ENCODE measurements at regions not wholly inside any gene's neighbourhood (a gene's known extent, or its start where the extent isn't known, plus 50 kb on each side); places are given as distances from the start of the nearest gene placed in this dataset.

GRCh38 chr3:152550284-152550683 lies 281.6 kb downstream of the MBNL1 start (continued):
- TF ChIP-seq C11orf30 (IDR thresholded peaks at IDR 0.05; ENCODE audit: low read depth) (peak; percentile 51), YY1 (IDR thresholded peaks at IDR 0.05; ENCODE audit: borderline replicate concordance in 1 of 3, control insufficient read depth in 1 of 3, extremely low read depth in 1 of 3, insufficient read depth in 3 of 3, insufficient read length in 1 of 3, insufficient replicate concordance in 2 of 3, low read depth in 1 of 3, low read length in 2 of 3) (no peak), SIX5 (IDR thresholded peaks at IDR 0.05; ENCODE audit: borderline replicate concordance in 1 of 2, insufficient read depth in 1 of 2, low read depth in 1 of 2, low read length in 2 of 2) (no peak), ELF1 (tag; IDR thresholded peaks at IDR 0.05) (no peak)

DNA sequence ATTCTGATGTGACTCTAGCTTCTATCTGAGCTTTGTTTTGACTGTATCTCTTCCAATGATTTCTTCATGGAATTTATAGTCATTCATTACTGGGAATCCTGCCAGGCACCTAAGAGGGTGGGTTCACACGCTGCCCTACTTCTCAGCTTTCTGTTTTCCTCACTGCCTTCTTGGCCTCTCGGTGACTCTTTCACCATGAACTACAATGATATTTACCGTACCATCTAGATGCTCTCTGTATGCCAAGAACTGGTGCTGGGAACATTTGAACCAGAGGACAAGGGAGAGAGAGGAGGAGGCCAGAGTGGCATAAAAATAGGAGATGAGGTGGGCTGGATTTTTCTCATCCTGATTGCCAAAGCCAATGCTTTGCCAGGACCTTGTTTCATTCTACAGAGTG lies 280.0 kb upstream of the P2RY1 start:
- ATAC-seq: no peak
- Histone ChIP-seq H3K4me1 (replicated peaks in 1 of 2; ENCODE audit: control insufficient read depth in 2 of 2, insufficient read depth in 2 of 2, low read length in 2 of 2) (no peaks in the 10 kb centered on the region; a peak in 1 of 5 replicates), H3K27ac (ENCODE audit: extremely low read depth, low read depth, low read length) (no peak overlapping the region), H3K9me1 (ENCODE audit: control insufficient read depth, insufficient read depth, low read length) (no peaks in the 10 kb centered on the region), H3K36me3 (ENCODE audit: control insufficient read depth, insufficient read depth, low read length) (no peaks in the 10 kb centered on the region), H3K9ac (ENCODE audit: insufficient read depth in 1 of 2, low read depth in 2 of 2, low read length in 2 of 2) (no peak overlapping the region), H4K20me1 (replicated peaks; ENCODE audit: control insufficient read depth, insufficient read depth, low read length) (no peaks in the 10 kb centered on the region), H3K9me3 (replicated peaks; ENCODE audit: control insufficient read depth, insufficient read depth, low read depth, low read length) (no peaks in the 10 kb centered on the region), H2AFZ (ENCODE audit: low read depth, low read length) (no peak overlapping the region), H3K4me2 (ENCODE audit: insufficient read depth, low read length) (no peak overlapping the region), H3K79me2 (ENCODE audit: control insufficient read depth, insufficient read depth, low read length) (no peaks in the 10 kb centered on the region), H3K4me3 (no peak overlapping the region), H3K27me3 (ENCODE audit: control insufficient read depth in 2 of 2, insufficient read depth in 2 of 2, low read length in 2 of 2) (no peaks in the 10 kb centered on the region)
- intact Hi-C loops (cut with micrococcal nuclease) (no loop called here), in situ Hi-C loops (cut with MboI) (no loop called here)
- POLR2A ChIA-PET: interaction anchor here (1.6 kb wide), 1 partner anchor 21 kb away, joined by 3 read pairs; no protein-coding TSS in a partner anchor
- no TSS peak for BruUV-seq (replicated peaks)
- FAIRE-seq: no peak
- 15% methylated on average over 3 of the region's 3 CpGs for WGBS (ENCODE audit: insufficient coverage, low coverage, missing lambda C conversion rate)
- CTCF ChIA-PET (ENCODE audit: low intra/inter-chr PET ratio): no interaction called here
- no peak for DNase-seq (ENCODE audit: extremely low read depth in 1 of 4, low spot score in 3 of 4)
- TF ChIP-seq ZNF518B (CRISPR knock-in tag; IDR thresholded peaks at IDR 0.05) (no peak), ZMIZ1 (IDR thresholded peaks at IDR 0.05; ENCODE audit: low read depth in 2 of 2, low read length in 2 of 2) (no peak), KLF13 (tag; IDR thresholded peaks at IDR 0.05; ENCODE audit: borderline replicate concordance, low read depth) (no peak)
- TF ChIP-seq, protein P1, sequence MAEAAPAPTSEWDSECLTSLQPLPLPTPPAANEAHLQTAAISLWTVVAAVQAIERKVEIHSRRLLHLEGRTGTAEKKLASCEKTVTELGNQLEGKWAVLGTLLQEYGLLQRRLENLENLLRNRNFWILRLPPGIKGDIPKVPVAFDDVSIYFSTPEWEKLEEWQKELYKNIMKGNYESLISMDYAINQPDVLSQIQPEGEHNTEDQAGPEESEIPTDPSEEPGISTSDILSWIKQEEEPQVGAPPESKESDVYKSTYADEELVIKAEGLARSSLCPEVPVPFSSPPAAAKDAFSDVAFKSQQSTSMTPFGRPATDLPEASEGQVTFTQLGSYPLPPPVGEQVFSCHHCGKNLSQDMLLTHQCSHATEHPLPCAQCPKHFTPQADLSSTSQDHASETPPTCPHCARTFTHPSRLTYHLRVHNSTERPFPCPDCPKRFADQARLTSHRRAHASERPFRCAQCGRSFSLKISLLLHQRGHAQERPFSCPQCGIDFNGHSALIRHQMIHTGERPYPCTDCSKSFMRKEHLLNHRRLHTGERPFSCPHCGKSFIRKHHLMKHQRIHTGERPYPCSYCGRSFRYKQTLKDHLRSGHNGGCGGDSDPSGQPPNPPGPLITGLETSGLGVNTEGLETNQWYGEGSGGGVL (CRISPR knock-in tag; IDR thresholded peaks at IDR 0.05): no peak

All from K562 (cell line).